ENCODE measurements at regions not wholly inside any gene's neighbourhood (a gene's known extent, or its start where the extent isn't known, plus 50 kb on each side); places are given as distances from the start of the nearest gene placed in this dataset.
A peak's percentile ranks its signal among the peaks of the same experiment; 100 is the strongest.

GRCh38 chr10:111474786-111475185 is 398.0 kb downstream of the ADRA2A start (continued):
- no peak for TF ChIP-seq CREB1 (CRISPR knock-in tag; IDR thresholded peaks at IDR 0.05; ENCODE audit: low read depth)
- no peak for TF ChIP-seq ZNF331 (CRISPR knock-in tag; IDR thresholded peaks at IDR 0.05; ENCODE audit: low read depth)
- TF ChIP-seq ETS1 (IDR thresholded peaks at IDR 0.05), result no peak
- TF ChIP-seq EZH2 (IDR thresholded peaks at IDR 0.05; ENCODE audit: low read depth, unreplicated experiment), result no peak

GRCh38 chr10:111475720-111476119 is 398.9 kb downstream of the ADRA2A start:
- Histone ChIP-seq H3K36me3 (ENCODE audit: insufficient read depth) (no peaks in the 10 kb centered on the region), H3K79me2 (replicated peaks; ENCODE audit: insufficient read depth) (no peaks in the 10 kb centered on the region), H3K27ac (ENCODE audit: low read depth) (no peak overlapping the region), H3K4me1 (ENCODE audit: insufficient read depth) (no peaks in the 10 kb centered on the region), H3K4me3 (no peak overlapping the region), H3K4me2 (no peak overlapping the region), H4K20me1 (replicated peaks; ENCODE audit: insufficient read depth) (no peaks in the 10 kb centered on the region), H2AFZ (peak overlapping the region; percentile 80; the same call in 1 of the 2 replicates), H3K9me2 (ENCODE audit: insufficient read depth) (no peaks in the 10 kb centered on the region; the same call in 1 of the 2 replicates), H3K27me3 (ENCODE audit: insufficient read depth) (no peaks in the 10 kb centered on the region), H3F3A (replicated peaks; ENCODE audit: low read depth) (no peaks in the 10 kb centered on the region)
- no peak overlapping the region for H3K4me3 Mint-ChIP-seq
- peaks cover 6% of the 10 kb centered on the region; the same call in 2 of the 3 replicates for H3K4me1 Mint-ChIP-seq
- H3K36me3 Mint-ChIP-seq (ENCODE audit: low read depth), result no peaks in the 10 kb centered on the region
- ATAC-seq (no peak), DNase-seq (ENCODE audit: low spot score) (no peak)
- H3K27me3 Mint-ChIP-seq (ENCODE audit: insufficient read depth, low read depth, poor library complexity), result peaks cover 2% of the 10 kb centered on the region
- H3K9me3 Mint-ChIP-seq, result no peaks in the 10 kb centered on the region
- no peak overlapping the region for H3K27ac Mint-ChIP-seq
- TF ChIP-seq ZNF331 (CRISPR knock-in tag; IDR thresholded peaks at IDR 0.05; ENCODE audit: low read depth) (no peak), CREB1 (CRISPR knock-in tag; IDR thresholded peaks at IDR 0.05; ENCODE audit: low read depth) (no peak), EZH2phosphoT487 (IDR thresholded peaks at IDR 0.05; ENCODE audit: unreplicated experiment) (no peak), NANOG (IDR thresholded peaks at IDR 0.05; ENCODE audit: borderline replicate concordance) (no peak), ZNF462 (CRISPR knock-in tag; IDR thresholded peaks at IDR 0.05) (no peak), ZNF114 (CRISPR knock-in tag; IDR thresholded peaks at IDR 0.05) (no peak), EZH2 (IDR thresholded peaks at IDR 0.05; ENCODE audit: low read depth, unreplicated experiment) (no peak), CTCF (conservative IDR thresholded peaks at IDR 0.05; ENCODE audit: low read depth in 2 of 2) (no peak), REST (IDR thresholded peaks at IDR 0.05; ENCODE audit: unreplicated experiment) (no peak), POLR2AphosphoS5 (IDR thresholded peaks at IDR 0.05; ENCODE audit: low read depth) (no peak), STAT1 (IDR thresholded peaks at IDR 0.05; ENCODE audit: unreplicated experiment) (no peak)
